Activated B cell treated with CpG ODN at 0.5 μM for 24 hours (primary cell): ENCODE measurements at regions not wholly inside any gene's neighbourhood (a gene's known extent, or its start where the extent isn't known, plus 50 kb on each side); places are given as distances from the start of the nearest gene placed in this dataset.
"Not testable (repeated sequence)": the region's sequence is repeated elsewhere in the genome, so short reads cannot be mapped to it uniquely, and the experiment has no call there.

Experiments
- ATAC-seq: fragments of 200-7000 bp; cut with Tn5 transposase; one replicate; pipeline ENCODE4 v1.10.0; 2021; ENCODE audit warnings: low read depth, mild to moderate bottlenecking, moderate library complexity
- CTCF ChIA-PET: fragments of 350-600 bp; sonication (Branson Sonifier 250); formaldehyde crosslinking; loops from one replicate; lab custom pipeline; 2021; ENCODE audit warnings: antibody characterized with exemption; lab: Charles Lee
- POLR2A ChIA-PET: fragments of 350-600 bp; sonication (Branson Sonifier 250); formaldehyde crosslinking; loops from one replicate; lab custom pipeline; 2021; ENCODE audit warnings: antibody characterized with exemption; lab: Charles Lee
- DNase-seq: peaks from one replicate; pipeline ENCODE4 v3.0.0; 2022
- H3K27ac Mint-ChIP-seq: one replicate; pipeline ENCODE4 v1.8.0; 2020; ENCODE audit warnings: mixed read lengths
- H3K27me3 Mint-ChIP-seq: one replicate; pipeline ENCODE4 v1.8.0; 2021; ENCODE audit warnings: mixed read lengths
- H3K36me3 Mint-ChIP-seq: one replicate; pipeline ENCODE4 v1.8.0; 2021; ENCODE audit warnings: low read depth, mixed read lengths
- H3K4me1 Mint-ChIP-seq: one replicate; pipeline ENCODE4 v1.8.0; 2021; ENCODE audit warnings: mixed read lengths
- H3K4me3 Mint-ChIP-seq: one replicate; pipeline ENCODE4 v1.8.0; 2020; ENCODE audit warnings: mild to moderate bottlenecking, mixed read lengths
- H3K9me3 Mint-ChIP-seq: one replicate; pipeline ENCODE4 v1.8.0; 2020; ENCODE audit warnings: mixed read lengths
- CTCF ChIP-seq: fragments of 200-600 bp; IDR thresholded peaks from one replicate; pipeline ENCODE4 v1.8.0; 2022; ENCODE audit warnings: antibody characterized with exemption, mild to moderate bottlenecking
- intact Hi-C: fragments of 100-400 bp; cut with micrococcal nuclease; formaldehyde crosslinking; loops from one replicate; pipeline ENCODE4 v1.15.1; 2024

GRCh38 chr12:131557078-131557709 is 153.7 kb upstream of the SFSWAP start:
- ATAC-seq (no peak), DNase-seq (no peak)
- POLR2A ChIA-PET: no interaction called here
- Mint-ChIP-seq H3K27me3 (peaks cover 3% of the 10 kb centered on the region), H3K4me3 (no peak overlapping the region), H3K27ac (no peak overlapping the region), H3K36me3 (no peaks in the 10 kb centered on the region), H3K9me3 (no peaks in the 10 kb centered on the region), H3K4me1 (no peaks in the 10 kb centered on the region)
- no peak for TF ChIP-seq CTCF
- CTCF ChIA-PET: no interaction called here
- intact Hi-C loops: no loop called here

- CTCF ChIA-PET: no interaction called here
- Mint-ChIP-seq H3K4me1 (no peaks in the 10 kb centered on the region), H3K9me3 (no peaks in the 10 kb centered on the region), H3K4me3 (no peak overlapping the region), H3K36me3 (no peaks in the 10 kb centered on the region), H3K27me3 (peaks cover 4% of the 10 kb centered on the region), H3K27ac (no peak overlapping the region)
- intact Hi-C loops: no loop called here
- no peak for TF ChIP-seq CTCF
- ATAC-seq (no peak), DNase-seq (no peak)
- POLR2A ChIA-PET: no interaction called here
These were observed 151.1 kb upstream of the SFSWAP start for GRCh38 chr12:131559517-131560516.

GRCh38 chr12:131561051-131561450 is 149.8 kb upstream of the SFSWAP start:
- peaks cover 5% of the 10 kb centered on the region for H3K27me3 Mint-ChIP-seq
- H3K36me3 Mint-ChIP-seq: no peaks in the 10 kb centered on the region
- no peak for ATAC-seq
- H3K4me1 Mint-ChIP-seq: no peaks in the 10 kb centered on the region
- CTCF ChIA-PET: no interaction called here
- intact Hi-C loops: no loop called here
- H3K27ac Mint-ChIP-seq: no peak overlapping the region
- H3K9me3 Mint-ChIP-seq: no peaks in the 10 kb centered on the region
- no peak for DNase-seq
- no peak for TF ChIP-seq CTCF
- no peak overlapping the region for H3K4me3 Mint-ChIP-seq
- POLR2A ChIA-PET: no interaction called here

- no peak for DNase-seq
- ATAC-seq: no peak
- Mint-ChIP-seq H3K9me3 (no peaks in the 10 kb centered on the region), H3K4me1 (no peaks in the 10 kb centered on the region), H3K36me3 (no peaks in the 10 kb centered on the region), H3K27ac (no peak overlapping the region), H3K27me3 (peaks cover 5% of the 10 kb centered on the region), H3K4me3 (no peak overlapping the region)
- POLR2A ChIA-PET: no interaction called here
- intact Hi-C loops: no loop called here
- TF ChIP-seq CTCF: no peak
- CTCF ChIA-PET: no interaction called here
These were observed 148.8 kb upstream of the SFSWAP start for GRCh38 chr12:131561891-131562684.

- H3K27me3 Mint-ChIP-seq, H3K9me3 Mint-ChIP-seq, POLR2A ChIA-PET, H3K4me3 Mint-ChIP-seq, DNase-seq, H3K4me1 Mint-ChIP-seq, CTCF ChIA-PET, H3K27ac Mint-ChIP-seq, intact Hi-C loops, H3K36me3 Mint-ChIP-seq, ATAC-seq: not testable (repeated sequence)
These were observed 146.7 kb upstream of the SFSWAP start for GRCh38 chr12:131564138-131564727.
